Activated T-cell treated with anti-CD3 and anti-CD28 coated beads, Interleukin-2, amount 50 U/mL, for 72 hours (primary cell): ENCODE measurements at regions not wholly inside any gene's neighbourhood (a gene's known extent, or its start where the extent isn't known, plus 50 kb on each side); places are given as distances from the start of the nearest gene placed in this dataset.

Source experiments
- ATAC-seq, 2 donors: fragments of 150-1000 bp; cut with Tn5 transposase; replicated peaks in 1 of 2; 2 replicates each; pipeline ENCODE4 v1.10.0; 2021; ENCODE audit warnings: moderate library complexity in 2 of 2, mild to moderate bottlenecking in 1 of 2
- DNase-seq, 2 donors: peaks; one replicate each; pipeline ENCODE4 v3.0.0; 2021 to 2022; ENCODE audit warnings: mixed read lengths in 1 of 2
- H3K27ac Mint-ChIP-seq: one replicate; pipeline ENCODE4 v1.8.0; 2022; ENCODE audit warnings: mild to moderate bottlenecking, moderate library complexity, mixed read lengths
- H3K27me3 Mint-ChIP-seq: one replicate; pipeline ENCODE4 v1.8.0; 2022; ENCODE audit warnings: low read depth, mixed read lengths
- H3K36me3 Mint-ChIP-seq, 2 donors: one replicate each; pipeline ENCODE4 v1.8.0; 2022; ENCODE audit warnings: mixed read lengths in 2 of 2, mild to moderate bottlenecking in 1 of 2; ENCODE audit not compliant: insufficient read depth in 2 of 2
- H3K4me1 Mint-ChIP-seq: one replicate; pipeline ENCODE4 v1.8.0; 2022; ENCODE audit warnings: low read depth, mixed read lengths
- H3K4me3 Mint-ChIP-seq, 2 donors: one replicate each; pipeline ENCODE4 v1.8.0; 2022; ENCODE audit warnings: mild to moderate bottlenecking in 2 of 2, mixed read lengths in 2 of 2, moderate library complexity in 2 of 2
- H3K9me3 Mint-ChIP-seq, 2 donors: one replicate each; pipeline ENCODE4 v1.8.0; 2022; ENCODE audit warnings: mixed read lengths in 2 of 2

DNA sequence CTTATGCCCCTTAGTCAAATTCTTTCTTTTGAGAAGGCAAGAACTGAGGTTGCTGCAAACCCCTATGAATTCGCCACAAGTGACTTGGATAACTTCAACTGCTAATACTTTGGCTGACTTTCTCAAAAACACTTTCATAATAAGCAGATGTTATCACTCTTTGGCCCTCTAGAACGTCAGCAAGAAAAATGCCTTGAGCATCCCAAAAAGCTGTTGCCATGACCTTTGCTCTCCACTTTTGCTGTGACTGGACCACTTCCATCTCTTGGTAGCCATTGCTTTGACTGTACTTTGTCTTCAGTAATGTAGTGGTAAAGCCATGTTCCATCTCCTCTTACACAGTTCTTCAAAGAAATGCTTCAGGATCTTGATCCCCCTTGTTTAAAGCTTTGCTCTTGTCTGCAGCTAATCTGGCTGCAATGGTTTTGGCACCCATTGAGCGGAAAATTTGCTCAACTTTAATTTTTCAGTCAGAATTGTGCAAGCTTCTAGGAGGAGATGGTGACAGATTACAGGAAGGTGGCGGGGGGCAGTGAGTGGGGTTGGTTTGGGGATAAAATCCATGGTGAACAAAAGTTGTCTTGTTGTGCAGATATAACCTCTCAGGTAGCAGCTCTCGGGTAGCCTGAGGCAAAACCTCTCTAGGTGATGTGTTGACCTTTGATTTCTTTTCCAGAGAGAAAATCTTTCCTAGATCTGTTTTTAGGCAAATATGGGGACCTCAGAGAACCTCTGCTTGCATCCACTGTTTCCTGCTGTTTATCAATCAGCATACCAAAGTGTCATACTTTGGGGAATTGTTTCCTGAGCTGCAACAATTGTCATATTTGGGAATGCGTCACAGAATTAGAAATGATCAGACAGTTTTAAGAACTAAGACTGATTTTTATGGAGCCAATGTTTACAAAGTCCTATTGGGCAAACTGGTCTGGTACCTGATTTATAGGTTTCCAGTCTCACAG, 83.6 kb downstream of the CCR1 start:
- ATAC-seq (no peak), DNase-seq (no peak)
- peaks cover 65% of the 10 kb centered on the region for H3K27me3 Mint-ChIP-seq
- H3K9me3 Mint-ChIP-seq: no peaks in the 10 kb centered on the region
- no peak overlapping the region for H3K4me3 Mint-ChIP-seq
- no peak overlapping the region for H3K27ac Mint-ChIP-seq
- no peaks in the 10 kb centered on the region for H3K36me3 Mint-ChIP-seq
- peaks cover 3% of the 10 kb centered on the region for H3K4me1 Mint-ChIP-seq

- no peaks in the 10 kb centered on the region for H3K9me3 Mint-ChIP-seq
- peaks cover 74% of the 10 kb centered on the region for H3K27me3 Mint-ChIP-seq
Observed at GRCh38 chr3:46123646-46124045, 84.5 kb downstream of the CCR1 start.

DNA sequence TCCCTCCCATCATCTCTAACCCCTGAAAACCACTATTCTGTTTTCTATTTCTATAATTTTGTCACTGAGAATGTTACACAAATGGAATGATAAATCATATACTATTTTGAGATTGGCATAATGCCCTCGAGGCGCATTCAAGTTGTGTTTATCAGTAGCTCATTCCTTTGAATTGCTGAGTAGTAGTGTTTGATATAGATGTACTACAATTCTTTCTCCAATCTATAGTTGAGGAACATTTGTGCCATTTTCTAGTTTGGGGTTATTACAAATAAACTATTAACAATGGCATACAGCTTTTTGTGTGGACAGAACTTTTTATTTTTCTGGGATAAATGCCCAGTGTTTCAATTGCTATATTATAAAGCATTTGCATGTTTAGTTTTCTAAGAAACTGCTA, 86.0 kb downstream of the CCR1 start:
- no peaks in the 10 kb centered on the region for H3K4me1 Mint-ChIP-seq
- H3K9me3 Mint-ChIP-seq: no peaks in the 10 kb centered on the region
- DNase-seq (no peak), ATAC-seq (no peak)
- no peak overlapping the region for H3K4me3 Mint-ChIP-seq
- no peaks in the 10 kb centered on the region for H3K36me3 Mint-ChIP-seq
- peaks cover 65% of the 10 kb centered on the region for H3K27me3 Mint-ChIP-seq
- no peak overlapping the region for H3K27ac Mint-ChIP-seq

More at GRCh38 chr3:46123646-46124045, 84.5 kb downstream of the CCR1 start:
- DNase-seq: no peak
- ATAC-seq: no peak
- no peaks in the 10 kb centered on the region for H3K4me1 Mint-ChIP-seq
- H3K4me3 Mint-ChIP-seq: no peak overlapping the region
- H3K27ac Mint-ChIP-seq: no peak overlapping the region
- no peaks in the 10 kb centered on the region for H3K36me3 Mint-ChIP-seq

- Mint-ChIP-seq H3K9me3 (no peaks in the 10 kb centered on the region), H3K27ac (no peak overlapping the region), H3K27me3 (peaks cover 56% of the 10 kb centered on the region), H3K4me1 (no peaks in the 10 kb centered on the region), H3K36me3 (no peaks in the 10 kb centered on the region), H3K4me3 (no peak overlapping the region)
- ATAC-seq (no peak), DNase-seq (no peak)
Observed at GRCh38 chr3:46120983-46121382, 87.1 kb downstream of the CCR1 start.

- no peak overlapping the region for H3K4me3 Mint-ChIP-seq
- H3K27me3 Mint-ChIP-seq: peaks cover 47% of the 10 kb centered on the region
- no peak overlapping the region for H3K27ac Mint-ChIP-seq
- DNase-seq (no peak), ATAC-seq (no peak)
- H3K9me3 Mint-ChIP-seq: no peaks in the 10 kb centered on the region
- no peaks in the 10 kb centered on the region for H3K4me1 Mint-ChIP-seq
- H3K36me3 Mint-ChIP-seq: no peaks in the 10 kb centered on the region
Observed at GRCh38 chr3:46119709-46120498, 88.2 kb downstream of the CCR1 start.

DNA sequence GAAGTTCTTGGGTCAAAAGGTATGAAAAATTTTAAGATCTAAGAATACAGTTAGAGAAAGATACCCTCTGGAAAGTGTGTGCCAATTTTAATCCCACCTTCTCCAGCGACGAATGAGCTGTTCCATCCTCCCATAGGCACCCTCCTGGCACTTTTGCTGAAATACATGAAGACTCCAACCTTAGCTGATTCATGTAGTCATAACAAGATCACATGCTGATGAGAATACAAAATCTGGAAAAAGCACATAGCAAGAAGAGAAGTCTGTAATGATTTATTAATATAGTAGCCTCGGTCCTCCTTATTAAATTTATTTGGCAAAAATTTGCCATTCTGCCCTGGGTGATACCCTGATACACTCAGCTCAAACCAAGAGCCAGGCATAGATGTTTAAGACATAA, 88.9 kb downstream of the CCR1 start:
- DNase-seq (no peak), ATAC-seq (no peak)
- Mint-ChIP-seq H3K4me1 (no peaks in the 10 kb centered on the region), H3K27me3 (peaks cover 42% of the 10 kb centered on the region), H3K4me3 (no peak overlapping the region), H3K9me3 (no peaks in the 10 kb centered on the region), H3K36me3 (no peaks in the 10 kb centered on the region), H3K27ac (no peak overlapping the region)

- no peaks in the 10 kb centered on the region for H3K9me3 Mint-ChIP-seq
- H3K27me3 Mint-ChIP-seq: peaks cover 35% of the 10 kb centered on the region
- no peak overlapping the region for H3K27ac Mint-ChIP-seq
- ATAC-seq (no peak), DNase-seq (no peak)
- H3K36me3 Mint-ChIP-seq: peaks cover 0 to 2% of the 10 kb centered on the region in 2 donors
- no peak overlapping the region for H3K4me3 Mint-ChIP-seq
- H3K4me1 Mint-ChIP-seq: peaks cover 15% of the 10 kb centered on the region
Observed at GRCh38 chr3:46116996-46117395, 89.7 kb upstream of the XCR1 start.

DNA sequence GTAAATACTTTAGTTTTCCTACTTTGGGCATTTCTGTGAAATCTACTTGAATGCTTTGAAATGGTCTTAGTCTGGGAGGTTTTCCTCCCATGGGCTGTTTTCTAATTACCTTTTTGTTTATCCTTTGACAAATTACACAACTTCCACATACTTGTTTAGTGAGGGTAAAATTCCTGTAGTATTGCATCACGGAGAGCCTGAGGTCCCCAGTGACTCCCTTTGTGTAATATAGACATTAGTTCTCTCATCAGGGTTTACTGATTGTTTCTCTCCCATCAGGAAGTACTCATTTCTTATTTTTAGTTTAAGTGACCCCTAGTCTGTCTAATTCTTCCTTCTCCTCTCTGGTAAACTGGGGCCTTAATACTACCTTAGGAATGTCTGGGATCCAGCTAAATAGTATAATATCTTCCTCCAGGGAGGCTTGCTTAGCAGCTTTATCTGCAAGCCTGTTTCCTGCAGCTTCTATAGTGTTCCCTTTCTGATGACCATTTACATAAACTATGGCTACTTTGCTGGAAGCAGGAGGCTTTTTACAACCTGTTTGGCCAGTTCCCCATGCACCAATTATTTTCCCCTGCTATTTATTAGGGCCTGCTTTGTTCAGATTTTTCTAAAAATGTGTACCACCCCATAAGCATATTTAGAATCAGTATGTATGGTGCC, 87.2 kb upstream of the XCR1 start:
- Mint-ChIP-seq H3K27ac (no peak overlapping the region), H3K4me1 (peaks cover 29% of the 10 kb centered on the region), H3K9me3 (no peaks in the 10 kb centered on the region), H3K4me3 (no peak overlapping the region), H3K36me3 (peaks cover 0 to 2% of the 10 kb centered on the region in 2 donors), H3K27me3 (peaks cover 23% of the 10 kb centered on the region)
- ATAC-seq (no peak), DNase-seq (no peak)

- H3K4me1 Mint-ChIP-seq: peaks cover 37% of the 10 kb centered on the region
- no peaks in the 10 kb centered on the region for H3K9me3 Mint-ChIP-seq
- DNase-seq (no peak), ATAC-seq (no peak)
- peaks cover 15% of the 10 kb centered on the region for H3K27me3 Mint-ChIP-seq
- H3K4me3 Mint-ChIP-seq: no peak overlapping the region
- H3K36me3 Mint-ChIP-seq: peaks cover 0 to 2% of the 10 kb centered on the region in 2 donors
- no peak overlapping the region for H3K27ac Mint-ChIP-seq
Observed at GRCh38 chr3:46113608-46114007, 86.3 kb upstream of the XCR1 start.

GRCh38 chr3:46112984-46113383, 85.7 kb upstream of the XCR1 start:
- ATAC-seq (no peak), DNase-seq (no peak)
- peaks cover 0 to 2% of the 10 kb centered on the region in 2 donors for H3K36me3 Mint-ChIP-seq
- peaks cover 37% of the 10 kb centered on the region for H3K4me1 Mint-ChIP-seq
- no peak overlapping the region for H3K27ac Mint-ChIP-seq
- no peak overlapping the region for H3K4me3 Mint-ChIP-seq
- peaks cover 13% of the 10 kb centered on the region for H3K27me3 Mint-ChIP-seq
- H3K9me3 Mint-ChIP-seq: no peaks in the 10 kb centered on the region

GRCh38 chr3:46112296-46112695, 85.0 kb upstream of the XCR1 start:
- peaks cover 37% of the 10 kb centered on the region for H3K4me1 Mint-ChIP-seq
- H3K27ac Mint-ChIP-seq: no peak overlapping the region
- DNase-seq: no peak
- H3K27me3 Mint-ChIP-seq: peaks cover 19% of the 10 kb centered on the region
- no peak overlapping the region for H3K4me3 Mint-ChIP-seq
- ATAC-seq: peak in 1 of 2 donors; percentile 40
- no peaks in the 10 kb centered on the region for H3K9me3 Mint-ChIP-seq
- H3K36me3 Mint-ChIP-seq: peaks cover 0 to 2% of the 10 kb centered on the region in 2 donors

- peaks cover 33% of the 10 kb centered on the region for H3K27me3 Mint-ChIP-seq
Observed at GRCh38 chr3:46110701-46111493, 83.6 kb upstream of the XCR1 start.

More at GRCh38 chr3:46110701-46111493, 83.6 kb upstream of the XCR1 start:
- no peak for ATAC-seq
- Mint-ChIP-seq H3K4me3 (no peak overlapping the region), H3K9me3 (no peaks in the 10 kb centered on the region), H3K4me1 (peaks cover 37% of the 10 kb centered on the region), H3K36me3 (peaks cover 0 to 2% of the 10 kb centered on the region in 2 donors), H3K27ac (no peak overlapping the region)
- no peak for DNase-seq
